Liver (tissue), 3 donors: ENCODE measurements at regions not wholly inside any gene's neighbourhood (a gene's known extent, or its start where the extent isn't known, plus 50 kb on each side); places are given as distances from the start of the nearest gene placed in this dataset.

ENCODE experiments used
- ATF3 ChIP-seq: IDR thresholded peaks from 2 replicates; pipeline ENCODE4 v1.6.1; 2016; ENCODE audit warnings: antibody characterized with exemption
- CTCF ChIP-seq: fragments of 150-350 bp; IDR thresholded peaks from 2 replicates; pipeline ENCODE4 v1.5.1; 2017; ENCODE audit warnings: improper control_type of control experiment, low read depth, low read length; ENCODE audit not compliant: missing input control
- EGR1 ChIP-seq, 2 donors: IDR thresholded peaks; 2 replicates each; pipeline ENCODE4 v1.6.1; 2016 to 2018; ENCODE audit warnings: antibody characterized with exemption in 2 of 2, low read depth in 2 of 2
- FOXA1 ChIP-seq: IDR thresholded peaks from 2 replicates; pipeline ENCODE4 v1.6.1; 2016; ENCODE audit warnings: antibody characterized with exemption
- JUND ChIP-seq, 2 donors: IDR thresholded peaks; 2 replicates each; pipeline ENCODE4 v1.6.1; 2016; ENCODE audit warnings: antibody characterized with exemption in 2 of 2
- MAX ChIP-seq: IDR thresholded peaks from 2 replicates; pipeline ENCODE4 v1.6.1; 2016; ENCODE audit warnings: antibody characterized with exemption
- NR2F2 ChIP-seq: IDR thresholded peaks from 2 replicates; pipeline ENCODE4 v1.6.1; 2016; ENCODE audit warnings: antibody characterized with exemption
- RAD21 ChIP-seq, 2 donors: IDR thresholded peaks; 2 replicates each; pipeline ENCODE4 v1.6.1; 2016; ENCODE audit warnings: antibody characterized with exemption in 2 of 2, mild to moderate bottlenecking in 2 of 2
- TAF1 ChIP-seq: conservative IDR thresholded peaks from 2 replicates; pipeline ENCODE4 v1.6.1; 2016; ENCODE audit warnings: antibody characterized with exemption, mild to moderate bottlenecking
- donor health status: healthy.
- donor health status: healthy.

- no peak for TF ChIP-seq RAD21 (IDR thresholded peaks at IDR 0.05)
- no peak for TF ChIP-seq JUND (IDR thresholded peaks at IDR 0.05)
- TF ChIP-seq CTCF: no peak
- no peak for TF ChIP-seq ATF3
- TF ChIP-seq TAF1: no peak
- no peak for TF ChIP-seq FOXA1
- no peak for TF ChIP-seq NR2F2
- TF ChIP-seq MAX: no peak
- no peak for TF ChIP-seq EGR1 (IDR thresholded peaks at IDR 0.05; ENCODE audit: low read depth in 2 of 2)
Measured at GRCh38 chr7:79552463-79552862, 99.0 kb upstream of the MAGI2 start.
